SJSA1 (cell line): ENCODE measurements at regions not wholly inside any gene's neighbourhood (a gene's known extent, or its start where the extent isn't known, plus 50 kb on each side); places are given as distances from the start of the nearest gene placed in this dataset.

Experiments
- DNase-seq, 2 experiments: peaks; one replicate each; pipeline ENCODE4 v3.0.0-alpha.2; 2015 to 2020; ENCODE audit warnings: low spot score in 2 of 2, low read depth in 1 of 2
- H3K27ac ChIP-seq: fragments of 250-450 bp; sonication (Bioruptor Pico); 2 replicates; pipeline ENCODE4 v1.5.1; 2020; ENCODE audit warnings: mild to moderate bottlenecking, moderate library complexity
- H3K27me3 ChIP-seq: fragments of 250-450 bp; sonication (Bioruptor Pico); replicated peaks from 2 replicates; pipeline ENCODE4 v1.5.1; 2020; ENCODE audit warnings: mild to moderate bottlenecking, moderate library complexity
- H3K36me3 ChIP-seq: fragments of 250-450 bp; sonication (Bioruptor Pico); 2 replicates; pipeline ENCODE4 v1.5.1; 2020; ENCODE audit warnings: mild to moderate bottlenecking
- H3K4me1 ChIP-seq: fragments of 250-450 bp; sonication (Bioruptor Pico); replicated peaks from 2 replicates; pipeline ENCODE4 v1.6.1; 2021; ENCODE audit warnings: mild to moderate bottlenecking
- H3K4me3 ChIP-seq: fragments of 250-450 bp; sonication (Bioruptor Pico); 2 replicates; pipeline ENCODE4 v1.5.1; 2020; ENCODE audit warnings: mild to moderate bottlenecking
- H3K9me3 ChIP-seq: fragments of 250-450 bp; sonication (Bioruptor Pico); replicated peaks from 2 replicates; pipeline ENCODE4 v1.5.1; 2020; ENCODE audit warnings: mild to moderate bottlenecking

- DNase-seq, result no peak
- no peaks in the 10 kb centered on the region; the same call in 1 of the 2 replicates for H3K9me3 ChIP-seq
- H3K27me3 ChIP-seq, result no peaks in the 10 kb centered on the region
- no peak overlapping the region for H3K27ac ChIP-seq
- H3K4me1 ChIP-seq, result no peaks in the 10 kb centered on the region
- H3K4me3 ChIP-seq, result no peak overlapping the region
- no peaks in the 10 kb centered on the region for H3K36me3 ChIP-seq
These were observed 251.7 kb downstream of the CYRIA start for GRCh38 chr2:16413947-16414346.

- no peak for DNase-seq
- no peak overlapping the region for H3K27ac ChIP-seq
- H3K4me1 ChIP-seq, result no peaks in the 10 kb centered on the region
- H3K9me3 ChIP-seq, result no peaks in the 10 kb centered on the region; the same call in 1 of the 2 replicates
- H3K27me3 ChIP-seq, result no peaks in the 10 kb centered on the region
- H3K36me3 ChIP-seq, result no peaks in the 10 kb centered on the region
- no peak overlapping the region for H3K4me3 ChIP-seq
These were observed 252.3 kb downstream of the CYRIA start for GRCh38 chr2:16413285-16413684.

GRCh38 chr2:16412321-16413030 lies 253.2 kb downstream of the CYRIA start:
- H3K36me3 ChIP-seq, result no peaks in the 10 kb centered on the region
- H3K4me3 ChIP-seq, result no peak overlapping the region
- no peaks in the 10 kb centered on the region for H3K27me3 ChIP-seq
- no peak for DNase-seq
- H3K27ac ChIP-seq, result no peak overlapping the region
- H3K9me3 ChIP-seq, result no peaks in the 10 kb centered on the region; the same call in 1 of the 2 replicates
- H3K4me1 ChIP-seq, result no peaks in the 10 kb centered on the region

GRCh38 chr2:16411788-16412187 lies 253.8 kb downstream of the CYRIA start:
- Histone ChIP-seq H3K36me3 (no peaks in the 10 kb centered on the region), H3K27ac (no peak overlapping the region), H3K4me3 (no peak overlapping the region), H3K27me3 (no peaks in the 10 kb centered on the region), H3K4me1 (no peaks in the 10 kb centered on the region), H3K9me3 (no peaks in the 10 kb centered on the region; the same call in 1 of the 2 replicates)
- DNase-seq, result no peak

- Histone ChIP-seq H3K27ac (no peak overlapping the region), H3K27me3 (no peaks in the 10 kb centered on the region), H3K9me3 (no peaks in the 10 kb centered on the region; the same call in 1 of the 2 replicates), H3K4me1 (no peaks in the 10 kb centered on the region), H3K4me3 (no peak overlapping the region), H3K36me3 (no peaks in the 10 kb centered on the region)
- DNase-seq, result no peak
These were observed 255.8 kb downstream of the CYRIA start for GRCh38 chr2:16409849-16410248.

- Histone ChIP-seq H3K4me1 (no peaks in the 10 kb centered on the region), H3K27me3 (no peaks in the 10 kb centered on the region), H3K4me3 (no peak overlapping the region), H3K27ac (no peak overlapping the region), H3K9me3 (no peaks in the 10 kb centered on the region; the same call in 1 of the 2 replicates), H3K36me3 (no peaks in the 10 kb centered on the region)
- no peak for DNase-seq
These were observed 256.6 kb downstream of the CYRIA start for GRCh38 chr2:16409006-16409390.

GRCh38 chr2:16408331-16409005 lies 257.2 kb downstream of the CYRIA start:
- H3K27ac ChIP-seq, result no peak overlapping the region
- no peaks in the 10 kb centered on the region for H3K27me3 ChIP-seq
- H3K4me1 ChIP-seq, result no peaks in the 10 kb centered on the region
- H3K4me3 ChIP-seq, result no peak overlapping the region
- no peaks in the 10 kb centered on the region; the same call in 1 of the 2 replicates for H3K9me3 ChIP-seq
- no peaks in the 10 kb centered on the region for H3K36me3 ChIP-seq
- DNase-seq, result no peak

GRCh38 chr2:16407358-16407757 lies 258.3 kb downstream of the CYRIA start:
- Histone ChIP-seq H3K27me3 (no peaks in the 10 kb centered on the region), H3K4me3 (no peak overlapping the region), H3K27ac (no peak overlapping the region), H3K9me3 (no peaks in the 10 kb centered on the region; the same call in 1 of the 2 replicates), H3K4me1 (no peaks in the 10 kb centered on the region), H3K36me3 (no peaks in the 10 kb centered on the region)
- DNase-seq, result no peak

GRCh38 chr2:16406496-16407289 lies 258.9 kb downstream of the CYRIA start:
- Histone ChIP-seq H3K9me3 (no peaks in the 10 kb centered on the region; the same call in 1 of the 2 replicates), H3K27me3 (no peaks in the 10 kb centered on the region), H3K27ac (no peak overlapping the region), H3K4me1 (no peaks in the 10 kb centered on the region), H3K36me3 (no peaks in the 10 kb centered on the region), H3K4me3 (no peak overlapping the region)
- no peak for DNase-seq

- Histone ChIP-seq H3K4me3 (no peak overlapping the region), H3K27me3 (no peaks in the 10 kb centered on the region), H3K4me1 (no peaks in the 10 kb centered on the region), H3K27ac (no peak overlapping the region), H3K9me3 (no peaks in the 10 kb centered on the region; the same call in 1 of the 2 replicates), H3K36me3 (no peaks in the 10 kb centered on the region)
- DNase-seq, result no peak
These were observed 260.1 kb downstream of the CYRIA start for GRCh38 chr2:16405551-16405950.

GRCh38 chr2:16404551-16405300 lies 260.9 kb downstream of the CYRIA start:
- no peaks in the 10 kb centered on the region for H3K9me3 ChIP-seq
- no peaks in the 10 kb centered on the region for H3K27me3 ChIP-seq
- H3K4me3 ChIP-seq, result no peak overlapping the region
- DNase-seq, result no peak
- no peaks in the 10 kb centered on the region for H3K4me1 ChIP-seq
- no peak overlapping the region for H3K27ac ChIP-seq
- H3K36me3 ChIP-seq, result no peaks in the 10 kb centered on the region

- H3K36me3 ChIP-seq, result no peaks in the 10 kb centered on the region
- no peaks in the 10 kb centered on the region for H3K9me3 ChIP-seq
- no peak overlapping the region for H3K27ac ChIP-seq
- no peak overlapping the region for H3K4me3 ChIP-seq
- H3K4me1 ChIP-seq, result no peaks in the 10 kb centered on the region
- no peak for DNase-seq
- H3K27me3 ChIP-seq, result no peaks in the 10 kb centered on the region
These were observed 261.5 kb downstream of the CYRIA start for GRCh38 chr2:16404146-16404545.

- no peaks in the 10 kb centered on the region for H3K9me3 ChIP-seq
- H3K27ac ChIP-seq, result no peak overlapping the region
- DNase-seq, result no peak
- H3K36me3 ChIP-seq, result no peaks in the 10 kb centered on the region
- H3K4me3 ChIP-seq, result no peak overlapping the region
- H3K4me1 ChIP-seq, result no peaks in the 10 kb centered on the region
- H3K27me3 ChIP-seq, result no peaks in the 10 kb centered on the region
These were observed 262.7 kb downstream of the CYRIA start for GRCh38 chr2:16402891-16403290.
